GM12892 (cell line): ENCODE measurements at regions not wholly inside any gene's neighbourhood (a gene's known extent, or its start where the extent isn't known, plus 50 kb on each side); places are given as distances from the start of the nearest gene placed in this dataset.

Experiments used
- DNase-seq: peaks from one replicate; pipeline ENCODE4 v3.0.0; 2011; ENCODE audit not compliant: insufficient read length
- FAIRE-seq: peaks from 2 replicates; lab custom pipeline; 2011; peaks lifted over from hg19 to GRCh38; lab: Jason Lieb, UNC
- POLR2A ChIP-seq: IDR thresholded peaks from 2 replicates; pipeline ENCODE4 v1.6.1; 2011; ENCODE audit warnings: low read depth, low read length, control low read depth
- POLR2AphosphoS5 ChIP-seq: IDR thresholded peaks from 2 replicates; pipeline ENCODE4 v1.6.1; 2011; ENCODE audit warnings: low read depth, low read length, control low read depth
- TAF1 ChIP-seq: IDR thresholded peaks from 2 replicates; pipeline ENCODE4 v1.6.1; 2011; ENCODE audit warnings: low read depth, mild to moderate bottlenecking, control low read depth, low read length, borderline replicate concordance

GRCh38 chr2:5894355-5894754, 202.2 kb downstream of the SOX11 start:
- TF ChIP-seq TAF1 = no peak
- no peak for TF ChIP-seq POLR2AphosphoS5
- DNase-seq (no peak), FAIRE-seq (no peak)

GRCh38 chr2:5895284-5895683, 203.1 kb downstream of the SOX11 start:
- TF ChIP-seq POLR2AphosphoS5 (no peak), TAF1 (no peak), POLR2A (no peak)
- no peak for DNase-seq
- FAIRE-seq = no peak

- no peak for TF ChIP-seq TAF1
- TF ChIP-seq POLR2AphosphoS5 = no peak
- TF ChIP-seq POLR2A = no peak
- DNase-seq = no peak
- FAIRE-seq = no peak
Observed at GRCh38 chr2:5897249-5897648, 205.1 kb downstream of the SOX11 start.

GRCh38 chr2:5898667-5899066, 206.5 kb downstream of the SOX11 start:
- no peak for TF ChIP-seq POLR2A
- TF ChIP-seq TAF1 = no peak
- no peak for TF ChIP-seq POLR2AphosphoS5
- DNase-seq = no peak
- no peak for FAIRE-seq

- DNase-seq (no peak), FAIRE-seq (no peak)
- TF ChIP-seq POLR2A = no peak
- no peak for TF ChIP-seq POLR2AphosphoS5
- no peak for TF ChIP-seq TAF1
Observed at GRCh38 chr2:5905661-5906060, 213.5 kb downstream of the SOX11 start.

GRCh38 chr2:5908071-5908470, 215.9 kb downstream of the SOX11 start:
- FAIRE-seq = no peak
- no peak for DNase-seq
- TF ChIP-seq TAF1 (no peak), POLR2A (no peak), POLR2AphosphoS5 (no peak)

GRCh38 chr2:5911718-5912117, 219.5 kb downstream of the SOX11 start:
- DNase-seq = no peak
- no peak for FAIRE-seq
- TF ChIP-seq POLR2A (no peak), TAF1 (no peak), POLR2AphosphoS5 (no peak)

GRCh38 chr2:5913711-5914395, 221.7 kb downstream of the SOX11 start:
- TF ChIP-seq POLR2AphosphoS5 (no peak), TAF1 (no peak), POLR2A (no peak)
- no peak for FAIRE-seq
- DNase-seq = no peak

- DNase-seq (no peak), FAIRE-seq (no peak)
- TF ChIP-seq POLR2AphosphoS5 (no peak), TAF1 (no peak), POLR2A (no peak)
Observed at GRCh38 chr2:5914811-5915611, 222.8 kb downstream of the SOX11 start.

GRCh38 chr2:5915881-5916310, 223.7 kb downstream of the SOX11 start:
- DNase-seq (no peak), FAIRE-seq (no peak)
- no peak for TF ChIP-seq POLR2AphosphoS5
- no peak for TF ChIP-seq TAF1
- TF ChIP-seq POLR2A = no peak

- TF ChIP-seq POLR2AphosphoS5 = no peak
- no peak for TF ChIP-seq POLR2A
- TF ChIP-seq TAF1 = no peak
- no peak for DNase-seq
- no peak for FAIRE-seq
Observed at GRCh38 chr2:5921081-5921642, 229.0 kb downstream of the SOX11 start.
